ENCODE measurements at regions not wholly inside any gene's neighbourhood (a gene's known extent, or its start where the extent isn't known, plus 50 kb on each side); places are given as distances from the start of the nearest gene placed in this dataset.

- H3K79me2 ChIP-seq: no peaks in the 10 kb centered on the region
- H3K4me2 ChIP-seq: no peak overlapping the region
- H4K20me1 ChIP-seq (ENCODE audit: insufficient read depth, poor library complexity, severe bottlenecking): no peaks in the 10 kb centered on the region
- no peaks in the 10 kb centered on the region for H3K4me1 ChIP-seq (ENCODE audit: insufficient read depth)
- no peak overlapping the region for H3K4me3 ChIP-seq
- WGBS (ENCODE audit: low lambda C conversion rate, missing lambda C conversion rate): 92% methylated on average over 6 of the region's 6 CpGs
- no peak overlapping the region for H3K27ac ChIP-seq
- H2AFZ ChIP-seq: no peak overlapping the region
- no peaks in the 10 kb centered on the region for H3K27me3 ChIP-seq
- DNase-seq (ENCODE audit: low spot score): no peak
- H3K9me2 ChIP-seq (replicated peaks; ENCODE audit: insufficient read depth): no peaks in the 10 kb centered on the region
- TF ChIP-seq EZH2phosphoT487 (IDR thresholded peaks at IDR 0.05; ENCODE audit: low read depth, severe bottlenecking, unreplicated experiment) (no peak), EZH2 (IDR thresholded peaks at IDR 0.05; ENCODE audit: borderline replicate concordance) (no peak)
- TF ChIP-seq, protein P1, sequence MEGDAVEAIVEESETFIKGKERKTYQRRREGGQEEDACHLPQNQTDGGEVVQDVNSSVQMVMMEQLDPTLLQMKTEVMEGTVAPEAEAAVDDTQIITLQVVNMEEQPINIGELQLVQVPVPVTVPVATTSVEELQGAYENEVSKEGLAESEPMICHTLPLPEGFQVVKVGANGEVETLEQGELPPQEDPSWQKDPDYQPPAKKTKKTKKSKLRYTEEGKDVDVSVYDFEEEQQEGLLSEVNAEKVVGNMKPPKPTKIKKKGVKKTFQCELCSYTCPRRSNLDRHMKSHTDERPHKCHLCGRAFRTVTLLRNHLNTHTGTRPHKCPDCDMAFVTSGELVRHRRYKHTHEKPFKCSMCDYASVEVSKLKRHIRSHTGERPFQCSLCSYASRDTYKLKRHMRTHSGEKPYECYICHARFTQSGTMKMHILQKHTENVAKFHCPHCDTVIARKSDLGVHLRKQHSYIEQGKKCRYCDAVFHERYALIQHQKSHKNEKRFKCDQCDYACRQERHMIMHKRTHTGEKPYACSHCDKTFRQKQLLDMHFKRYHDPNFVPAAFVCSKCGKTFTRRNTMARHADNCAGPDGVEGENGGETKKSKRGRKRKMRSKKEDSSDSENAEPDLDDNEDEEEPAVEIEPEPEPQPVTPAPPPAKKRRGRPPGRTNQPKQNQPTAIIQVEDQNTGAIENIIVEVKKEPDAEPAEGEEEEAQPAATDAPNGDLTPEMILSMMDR (IDR thresholded peaks at IDR 0.05; ENCODE audit: poor library complexity): no peak
- no peaks in the 10 kb centered on the region for H3K9me3 ChIP-seq (ENCODE audit: low read depth)
- H3K36me3 ChIP-seq (replicated peaks; ENCODE audit: insufficient read depth, low read depth): no peaks in the 10 kb centered on the region
Observed at GRCh38 chr13:107217251-107217650, 649.3 kb upstream of the ARGLU1 start.

GRCh38 chr13:107216046-107216755 lies 648.3 kb upstream of the ARGLU1 start:
- 79% methylated on average over 11 of the region's 11 CpGs for WGBS (ENCODE audit: low lambda C conversion rate, missing lambda C conversion rate)
- no peaks in the 10 kb centered on the region for H3K27me3 ChIP-seq
- no peak for DNase-seq (ENCODE audit: low spot score)

GRCh38 chr13:107211073-107211472 lies 643.1 kb upstream of the ARGLU1 start:
- H3K27me3 ChIP-seq: no peaks in the 10 kb centered on the region
- H2AFZ ChIP-seq: no peak overlapping the region
- no peak overlapping the region for H3K4me3 ChIP-seq
- 12% methylated on average over 8 of the region's 8 CpGs for WGBS (ENCODE audit: low lambda C conversion rate, missing lambda C conversion rate)
- DNase-seq (ENCODE audit: low spot score): peak; percentile 94
- peak overlapping the region; percentile 68 for H3K4me2 ChIP-seq
- no peaks in the 10 kb centered on the region for H3K9me3 ChIP-seq (ENCODE audit: low read depth)
- no peaks in the 10 kb centered on the region for H4K20me1 ChIP-seq (ENCODE audit: insufficient read depth, poor library complexity, severe bottlenecking)
- no peaks in the 10 kb centered on the region for H3K4me1 ChIP-seq (ENCODE audit: insufficient read depth)
- H3K79me2 ChIP-seq: no peaks in the 10 kb centered on the region
- no peaks in the 10 kb centered on the region for H3K9me2 ChIP-seq (replicated peaks; ENCODE audit: insufficient read depth)
- H3K36me3 ChIP-seq (replicated peaks; ENCODE audit: insufficient read depth, low read depth): no peaks in the 10 kb centered on the region
- peak overlapping the region; percentile 13 for H3K27ac ChIP-seq
- TF ChIP-seq, protein P1 (IDR thresholded peaks at IDR 0.05; ENCODE audit: poor library complexity): peak; percentile 99
- TF ChIP-seq EZH2phosphoT487 (IDR thresholded peaks at IDR 0.05; ENCODE audit: low read depth, severe bottlenecking, unreplicated experiment): no peak

More at GRCh38 chr13:107216046-107216755, 648.3 kb upstream of the ARGLU1 start:
- Histone ChIP-seq H3K4me1 (ENCODE audit: insufficient read depth) (no peaks in the 10 kb centered on the region), H4K20me1 (ENCODE audit: insufficient read depth, poor library complexity, severe bottlenecking) (no peaks in the 10 kb centered on the region), H3K9me2 (replicated peaks; ENCODE audit: insufficient read depth) (no peaks in the 10 kb centered on the region), H3K27ac (no peak overlapping the region), H2AFZ (no peak overlapping the region), H3K4me3 (no peak overlapping the region), H3K9me3 (ENCODE audit: low read depth) (no peaks in the 10 kb centered on the region), H3K79me2 (no peaks in the 10 kb centered on the region), H3K4me2 (no peak overlapping the region), H3K36me3 (replicated peaks; ENCODE audit: insufficient read depth, low read depth) (no peaks in the 10 kb centered on the region)
- TF ChIP-seq EZH2 (IDR thresholded peaks at IDR 0.05; ENCODE audit: borderline replicate concordance) (no peak), EZH2phosphoT487 (IDR thresholded peaks at IDR 0.05; ENCODE audit: low read depth, severe bottlenecking, unreplicated experiment) (no peak)
- TF ChIP-seq, protein P1 (IDR thresholded peaks at IDR 0.05; ENCODE audit: poor library complexity): no peak

Data from hepatocyte (in vitro differentiated cells).